DMS114 treated with DMSO at 0.1 percent for 48 hours (cell line): ENCODE measurements at regions not wholly inside any gene's neighbourhood (a gene's known extent, or its start where the extent isn't known, plus 50 kb on each side); places are given as distances from the start of the nearest gene placed in this dataset.

Experiments used
- DNase-seq: peaks from one replicate; lab custom pipeline; 2025; ENCODE audit not compliant: unreplicated experiment; lab: John Stamatoyannopoulos, UW

GRCh38 chr17:33473061-33473460, 180.0 kb upstream of the ASIC2 start:
- no peak for DNase-seq

DNA sequence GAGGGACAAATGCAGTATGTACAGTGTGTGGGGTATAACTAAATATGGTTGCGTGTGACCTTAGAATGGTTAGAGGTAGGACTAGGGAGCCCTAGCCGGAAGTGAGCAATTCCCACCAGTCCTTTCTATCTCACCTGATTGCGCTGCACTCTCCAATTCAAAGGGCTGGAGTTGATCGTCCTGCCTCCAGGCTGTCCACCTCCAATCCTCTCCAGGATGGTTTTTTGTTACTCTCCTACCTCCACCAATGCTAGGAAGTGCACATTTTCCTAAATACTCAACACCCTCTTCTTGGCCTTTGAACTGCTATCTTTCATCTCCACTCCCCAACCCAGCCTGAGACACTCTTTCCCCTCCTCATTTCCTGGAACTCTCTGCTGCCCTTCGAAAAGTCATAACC, 181.7 kb upstream of the ASIC2 start:
- no peak for DNase-seq

DNA sequence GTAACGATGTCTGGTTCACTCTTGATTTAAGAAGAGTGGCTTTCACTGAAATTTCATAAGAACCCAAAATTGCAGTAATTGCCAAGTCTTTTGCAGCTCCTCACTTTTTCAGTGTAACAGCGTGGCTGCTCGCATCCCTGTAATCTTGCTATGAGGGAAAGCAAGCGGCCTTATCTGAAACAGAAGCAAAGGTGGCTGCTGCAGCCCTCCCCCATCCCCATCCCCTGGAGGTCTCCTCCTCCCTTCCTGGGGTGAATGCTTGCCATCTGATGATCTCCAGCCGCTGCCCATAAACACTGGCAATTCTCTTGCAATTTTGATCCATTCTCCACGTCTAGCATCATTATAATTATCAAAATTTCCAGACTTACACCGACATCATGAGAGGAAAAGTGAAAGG, 182.5 kb upstream of the ASIC2 start:
- DNase-seq = no peak

- no peak for DNase-seq
Measured at GRCh38 chr17:33481652-33482051, 188.6 kb upstream of the ASIC2 start.

- DNase-seq = no peak
Measured at GRCh38 chr17:33482636-33483035, 189.5 kb upstream of the ASIC2 start.

GRCh38 chr17:33484559-33484958, 191.5 kb upstream of the ASIC2 start:
- DNase-seq = no peak

DNA sequence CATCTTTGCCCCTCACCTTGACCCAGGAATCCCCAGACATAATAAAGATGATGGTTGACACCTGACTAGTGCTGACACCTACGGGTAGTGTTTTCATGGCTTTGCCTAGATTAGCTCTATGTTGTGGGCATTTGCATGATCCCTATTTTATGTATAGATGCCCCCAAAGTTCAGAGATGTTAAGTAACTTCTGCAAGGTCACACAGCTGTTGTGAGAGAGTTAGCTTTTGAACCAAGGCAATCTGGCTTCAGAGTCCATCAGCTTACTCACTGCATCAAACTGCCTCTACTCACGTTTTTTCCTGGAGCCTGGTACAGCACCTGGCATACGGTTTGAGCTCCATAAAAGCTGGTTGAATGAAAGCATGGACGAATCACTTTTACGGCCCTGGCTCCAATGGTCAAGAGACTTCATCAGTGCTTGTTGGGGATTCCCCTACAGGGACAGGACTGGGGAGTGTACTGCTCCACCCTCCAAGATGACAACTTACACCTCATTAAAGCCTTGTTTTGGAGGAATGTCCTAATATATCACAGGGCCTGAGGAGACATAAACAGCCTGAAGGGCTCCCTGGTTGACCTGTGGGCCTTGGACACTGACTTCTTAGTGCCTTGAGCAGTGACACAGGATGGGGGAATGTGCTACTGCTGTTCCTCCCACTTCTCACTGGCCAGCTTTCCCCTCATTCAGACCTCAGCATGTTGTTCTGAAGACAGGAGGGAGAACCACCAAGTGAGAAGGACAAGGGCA, 193.2 kb upstream of the ASIC2 start:
- no peak for DNase-seq

DNA sequence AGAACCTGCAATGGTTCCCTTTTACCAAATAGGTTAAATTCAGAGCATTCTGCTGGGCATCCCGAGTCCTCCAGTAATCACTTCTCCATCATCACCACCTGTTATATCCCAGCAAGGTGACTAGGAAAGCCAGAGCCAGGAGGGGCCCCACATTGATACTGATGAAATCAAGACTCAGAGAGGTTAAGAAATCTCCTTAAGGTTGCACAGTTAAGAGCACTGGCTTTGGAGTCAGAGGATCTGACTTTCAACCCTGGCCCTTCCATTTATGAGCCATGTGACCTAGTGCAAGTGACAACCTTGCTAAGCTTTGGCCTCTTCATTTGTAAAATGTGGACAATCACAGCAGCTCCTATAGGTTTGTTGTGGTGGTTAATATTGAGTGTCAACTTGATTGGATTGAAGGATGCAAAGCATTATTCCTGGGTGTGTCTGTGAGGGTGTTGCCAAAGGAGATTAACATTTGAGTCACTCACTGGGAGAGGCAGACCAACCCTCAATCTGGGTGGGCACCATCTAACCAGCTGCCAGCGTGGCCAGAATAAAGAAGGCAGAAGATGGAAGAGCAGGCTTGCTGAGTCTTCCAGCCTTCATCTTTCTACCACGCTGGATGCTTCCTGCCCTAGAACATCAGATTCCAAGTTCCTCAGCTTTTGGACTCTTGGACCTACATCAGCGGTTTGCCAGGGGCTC, 194.2 kb upstream of the ASIC2 start:
- DNase-seq = no peak

- DNase-seq = no peak
Measured at GRCh38 chr17:33491871-33492481, 198.9 kb upstream of the ASIC2 start.

- no peak for DNase-seq
Measured at GRCh38 chr17:33492731-33493265, 199.7 kb upstream of the ASIC2 start.

GRCh38 chr17:33493566-33493965, 200.5 kb upstream of the ASIC2 start:
- DNase-seq = no peak

GRCh38 chr17:33494151-33494550, 201.1 kb upstream of the ASIC2 start:
- DNase-seq = no peak

DNA sequence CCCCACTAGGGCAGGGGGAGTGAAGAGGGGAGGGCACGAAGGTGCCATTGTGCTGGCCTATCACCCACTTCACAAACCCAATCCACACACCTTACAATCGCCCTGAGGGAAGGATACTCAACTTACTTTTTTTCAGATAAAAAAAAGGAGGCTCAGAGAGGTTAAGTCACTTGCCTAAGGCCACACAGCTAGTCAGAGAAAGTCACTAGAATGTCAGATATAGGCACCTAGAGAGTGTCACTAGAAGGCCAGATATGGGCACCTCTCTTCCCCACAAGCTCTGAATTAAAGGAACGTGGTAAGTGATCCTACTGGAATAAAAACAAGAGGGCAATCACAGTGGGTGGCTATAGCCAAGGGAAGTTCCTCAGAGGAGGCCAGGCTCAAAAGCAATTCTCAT, 204.5 kb upstream of the ASIC2 start:
- DNase-seq = no peak

- DNase-seq = no peak
Measured at GRCh38 chr17:33498069-33498468, 205.0 kb upstream of the ASIC2 start.

DNA sequence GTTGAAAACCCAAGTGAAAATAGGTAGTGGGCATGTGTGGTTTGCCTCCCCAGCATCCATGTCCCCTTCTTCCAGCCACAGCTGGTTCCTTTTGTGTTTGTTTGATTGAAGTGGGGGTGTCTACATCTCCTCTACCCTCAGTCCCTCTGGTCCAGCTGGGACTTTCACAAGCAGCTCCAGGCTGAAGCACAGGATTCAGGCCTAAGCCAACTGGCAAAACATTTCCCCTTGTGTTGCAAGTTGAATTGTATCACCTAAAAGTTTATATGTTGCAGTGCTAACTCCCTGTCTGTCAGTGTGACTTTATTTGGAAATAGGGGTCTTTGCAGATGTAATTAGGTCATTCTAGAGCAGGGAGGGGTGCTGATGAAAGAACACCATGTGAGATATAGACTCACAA, 205.9 kb upstream of the ASIC2 start:
- no peak for DNase-seq

DNA sequence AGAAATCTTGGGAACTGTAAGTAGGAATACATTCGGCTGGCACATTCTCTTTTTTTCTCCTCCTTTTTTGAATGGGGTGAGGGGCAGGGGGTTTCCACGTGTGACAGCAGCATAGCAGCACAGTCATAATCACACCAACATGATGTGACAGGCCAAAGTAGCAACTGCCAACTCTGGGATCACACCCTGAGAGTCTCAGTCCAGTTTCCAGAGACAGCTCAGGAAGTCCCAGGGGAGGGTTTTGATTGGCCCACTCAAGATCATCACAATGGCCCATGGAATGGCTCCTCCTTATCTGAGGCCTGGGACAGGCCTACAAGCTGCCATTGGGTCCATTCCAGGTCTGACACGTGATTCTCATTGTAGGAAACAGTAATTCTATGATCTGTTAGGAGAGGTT, 207.1 kb upstream of the ASIC2 start:
- no peak for DNase-seq

- no peak for DNase-seq
Measured at GRCh38 chr17:33501185-33501584, 208.1 kb upstream of the ASIC2 start.

GRCh38 chr17:33504571-33504970, 211.5 kb upstream of the ASIC2 start:
- no peak for DNase-seq

GRCh38 chr17:33506889-33507650, 214.0 kb upstream of the ASIC2 start:
- no peak for DNase-seq

DNA sequence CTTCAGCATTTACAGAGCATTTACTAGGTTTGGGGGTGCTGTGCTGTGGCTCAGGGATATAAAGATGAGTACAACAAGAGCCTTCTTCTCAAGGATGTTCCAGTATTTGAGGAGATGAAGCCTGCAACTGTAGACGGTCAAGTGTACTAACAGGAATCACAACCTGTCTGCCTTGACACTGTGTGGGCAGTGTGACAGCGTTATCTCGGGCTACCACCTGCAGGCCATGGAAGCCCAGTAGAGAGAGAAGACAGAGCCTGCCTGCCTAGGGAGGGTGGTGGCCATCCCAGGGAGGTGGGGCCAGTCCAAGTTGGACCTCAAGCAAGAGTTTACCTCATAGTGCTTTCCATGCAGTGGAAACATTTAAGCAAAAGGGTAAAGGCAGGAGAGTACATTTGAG, 215.1 kb upstream of the ASIC2 start:
- no peak for DNase-seq

DNA sequence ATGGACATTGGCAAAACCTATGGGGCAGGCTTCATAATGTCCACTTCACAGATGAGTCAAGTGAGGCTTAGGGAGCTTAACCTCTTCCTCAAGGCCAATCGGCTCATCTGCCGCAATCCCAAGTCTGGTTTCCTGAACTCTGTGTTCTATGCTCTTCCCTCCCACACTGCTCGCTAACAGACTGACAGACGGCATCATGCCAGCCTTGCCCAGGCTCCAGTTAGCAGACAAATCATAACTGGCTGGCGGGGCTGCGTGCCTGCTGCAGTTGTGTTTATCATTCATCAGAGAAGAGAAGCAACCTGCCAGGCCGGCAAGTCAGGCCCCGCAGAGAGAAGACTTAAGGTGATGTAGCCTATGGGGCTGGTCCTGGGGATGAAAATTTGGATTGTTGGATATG, 216.2 kb upstream of the ASIC2 start:
- no peak for DNase-seq
